ENCODE measurements at regions not wholly inside any gene's neighbourhood (a gene's known extent, or its start where the extent isn't known, plus 50 kb on each side); places are given as distances from the start of the nearest gene placed in this dataset.

GRCh38 chr9:8033794-8034193 lies 234.2 kb upstream of the DMAC1 start:
- no peaks in the 10 kb centered on the region for H4K20me1 ChIP-seq (ENCODE audit: control insufficient read depth, extremely low read depth, insufficient read depth, low read length)
- no peak for DNase-seq (ENCODE audit: low read depth in 2 of 2)
- no peaks in the 10 kb centered on the region for H3K36me3 ChIP-seq (ENCODE audit: control insufficient read depth, insufficient read depth, low read length)
- H3K79me2 ChIP-seq (ENCODE audit: control insufficient read depth, insufficient read depth, low read length) = no peaks in the 10 kb centered on the region
- no peaks in the 10 kb centered on the region for H3K4me1 ChIP-seq (ENCODE audit: control insufficient read depth, extremely low read depth, insufficient read depth, low read length)
- no peak for TF ChIP-seq EZH2 (IDR thresholded peaks at IDR 0.05; ENCODE audit: low read length, missing control alignments)
- TF ChIP-seq, protein P1, sequence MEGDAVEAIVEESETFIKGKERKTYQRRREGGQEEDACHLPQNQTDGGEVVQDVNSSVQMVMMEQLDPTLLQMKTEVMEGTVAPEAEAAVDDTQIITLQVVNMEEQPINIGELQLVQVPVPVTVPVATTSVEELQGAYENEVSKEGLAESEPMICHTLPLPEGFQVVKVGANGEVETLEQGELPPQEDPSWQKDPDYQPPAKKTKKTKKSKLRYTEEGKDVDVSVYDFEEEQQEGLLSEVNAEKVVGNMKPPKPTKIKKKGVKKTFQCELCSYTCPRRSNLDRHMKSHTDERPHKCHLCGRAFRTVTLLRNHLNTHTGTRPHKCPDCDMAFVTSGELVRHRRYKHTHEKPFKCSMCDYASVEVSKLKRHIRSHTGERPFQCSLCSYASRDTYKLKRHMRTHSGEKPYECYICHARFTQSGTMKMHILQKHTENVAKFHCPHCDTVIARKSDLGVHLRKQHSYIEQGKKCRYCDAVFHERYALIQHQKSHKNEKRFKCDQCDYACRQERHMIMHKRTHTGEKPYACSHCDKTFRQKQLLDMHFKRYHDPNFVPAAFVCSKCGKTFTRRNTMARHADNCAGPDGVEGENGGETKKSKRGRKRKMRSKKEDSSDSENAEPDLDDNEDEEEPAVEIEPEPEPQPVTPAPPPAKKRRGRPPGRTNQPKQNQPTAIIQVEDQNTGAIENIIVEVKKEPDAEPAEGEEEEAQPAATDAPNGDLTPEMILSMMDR (conservative IDR thresholded peaks at IDR 0.05 in 1 of 2, IDR thresholded peaks at IDR 0.05 in 1 of 2; ENCODE audit: low read depth in 1 of 2, low read length in 2 of 2) = no peak
- H3K27ac ChIP-seq (ENCODE audit: insufficient read depth, low read length) = no peak overlapping the region
- no peak overlapping the region for H3K4me2 ChIP-seq (ENCODE audit: extremely low read depth, insufficient read depth, low read length)
- no peak overlapping the region for H3K4me3 ChIP-seq (replicated peaks in 1 of 4; ENCODE audit: control extremely low read depth in 1 of 4, insufficient read depth in 1 of 4, low read depth in 3 of 4, low read length in 4 of 4)
- H2AFZ ChIP-seq (ENCODE audit: low read length) = no peak overlapping the region
- no peaks in the 10 kb centered on the region for H3K9me3 ChIP-seq (ENCODE audit: control insufficient read depth, insufficient read depth, low read depth, low read length)
- no peaks in the 10 kb centered on the region for H3K27me3 ChIP-seq (ENCODE audit: control insufficient read depth, insufficient read depth, low read length)
- H3K9ac ChIP-seq (ENCODE audit: insufficient read depth, low read length) = no peak overlapping the region

GRCh38 chr9:8030095-8030494 lies 230.5 kb upstream of the DMAC1 start:
- H4K20me1 ChIP-seq (ENCODE audit: control insufficient read depth, extremely low read depth, insufficient read depth, low read length) = no peaks in the 10 kb centered on the region
- no peak overlapping the region for H3K4me2 ChIP-seq (ENCODE audit: extremely low read depth, insufficient read depth, low read length)
- H3K9me3 ChIP-seq (ENCODE audit: control insufficient read depth, insufficient read depth, low read depth, low read length) = no peaks in the 10 kb centered on the region
- no peaks in the 10 kb centered on the region for H3K36me3 ChIP-seq (ENCODE audit: control insufficient read depth, insufficient read depth, low read length)
- H3K4me1 ChIP-seq (ENCODE audit: control insufficient read depth, extremely low read depth, insufficient read depth, low read length) = no peaks in the 10 kb centered on the region
- H2AFZ ChIP-seq (ENCODE audit: low read length) = no peak overlapping the region
- TF ChIP-seq EZH2 (IDR thresholded peaks at IDR 0.05; ENCODE audit: low read length, missing control alignments) = no peak
- H3K4me3 ChIP-seq (replicated peaks in 1 of 4; ENCODE audit: control extremely low read depth in 1 of 4, insufficient read depth in 1 of 4, low read depth in 3 of 4, low read length in 4 of 4) = no peak overlapping the region
- no peak overlapping the region for H3K27ac ChIP-seq (ENCODE audit: insufficient read depth, low read length)
- no peak overlapping the region for H3K9ac ChIP-seq (ENCODE audit: insufficient read depth, low read length)
- no peak for DNase-seq (ENCODE audit: low read depth in 2 of 2)
- H3K79me2 ChIP-seq (ENCODE audit: control insufficient read depth, insufficient read depth, low read length) = no peaks in the 10 kb centered on the region
- H3K27me3 ChIP-seq (ENCODE audit: control insufficient read depth, insufficient read depth, low read length) = no peaks in the 10 kb centered on the region

DNA sequence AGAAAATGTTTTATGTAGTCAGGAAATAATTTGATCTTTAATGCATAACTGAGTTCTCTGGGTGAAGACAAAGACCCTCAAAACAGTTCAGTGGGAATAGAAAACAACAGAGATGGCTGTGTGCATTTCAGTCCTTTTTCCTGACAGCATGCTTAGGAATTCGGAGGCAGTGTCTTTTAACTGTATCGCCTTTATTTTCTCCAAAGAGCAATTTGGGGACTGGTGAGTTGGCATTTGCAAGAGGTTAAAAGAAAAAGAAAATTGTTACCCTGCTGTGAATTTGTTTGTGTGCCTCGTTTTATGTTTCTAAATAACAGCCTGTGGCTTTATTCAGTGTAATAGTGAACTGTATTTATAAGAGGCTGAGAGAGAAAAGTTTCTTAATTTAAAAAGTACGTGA lies 227.8 kb upstream of the DMAC1 start:
- no peak overlapping the region for H3K9ac ChIP-seq (ENCODE audit: insufficient read depth, low read length)
- no peak for TF ChIP-seq EZH2 (IDR thresholded peaks at IDR 0.05; ENCODE audit: low read length, missing control alignments)
- TF ChIP-seq, protein P1 (conservative IDR thresholded peaks at IDR 0.05 in 1 of 2, IDR thresholded peaks at IDR 0.05 in 1 of 2; ENCODE audit: low read depth in 1 of 2, low read length in 2 of 2) = no peak
- no peaks in the 10 kb centered on the region for H3K27me3 ChIP-seq (ENCODE audit: control insufficient read depth, insufficient read depth, low read length)
- DNase-seq (ENCODE audit: low read depth in 2 of 2) = no peak
- H4K20me1 ChIP-seq (ENCODE audit: control insufficient read depth, extremely low read depth, insufficient read depth, low read length) = no peaks in the 10 kb centered on the region
- no peak overlapping the region for H3K4me2 ChIP-seq (ENCODE audit: extremely low read depth, insufficient read depth, low read length)
- H3K4me3 ChIP-seq (replicated peaks in 1 of 4; ENCODE audit: control extremely low read depth in 1 of 4, insufficient read depth in 1 of 4, low read depth in 3 of 4, low read length in 4 of 4) = no peak overlapping the region
- H3K79me2 ChIP-seq (ENCODE audit: control insufficient read depth, insufficient read depth, low read length) = no peaks in the 10 kb centered on the region
- H3K9me3 ChIP-seq (ENCODE audit: control insufficient read depth, insufficient read depth, low read depth, low read length) = no peaks in the 10 kb centered on the region
- no peak overlapping the region for H3K27ac ChIP-seq (ENCODE audit: insufficient read depth, low read length)
- no peak overlapping the region for H2AFZ ChIP-seq (ENCODE audit: low read length)
- no peaks in the 10 kb centered on the region for H3K36me3 ChIP-seq (ENCODE audit: control insufficient read depth, insufficient read depth, low read length)
- H3K4me1 ChIP-seq (ENCODE audit: control insufficient read depth, extremely low read depth, insufficient read depth, low read length) = no peaks in the 10 kb centered on the region
